Activated CD4-positive, alpha-beta T cell treated with anti-CD3 and anti-CD28 coated beads, Interleukin-2, amount 10 ng/mL, durations not matched to agents 7 days and 5 days (primary cell): ENCODE measurements at regions not wholly inside any gene's neighbourhood (a gene's known extent, or its start where the extent isn't known, plus 50 kb on each side); places are given as distances from the start of the nearest gene placed in this dataset.
"Not testable (repeated sequence)": the region's sequence is repeated elsewhere in the genome, so short reads cannot be mapped to it uniquely, and the experiment has no call there.

ENCODE experiments used
- CTCF ChIA-PET: fragments of 350-600 bp; sonication (Branson Sonifier 250); formaldehyde crosslinking; loops from one replicate; lab custom pipeline; 2021; ENCODE audit warnings: antibody characterized with exemption; lab: Charles Lee
- POLR2A ChIA-PET: fragments of 350-600 bp; sonication (Branson Sonifier 250); formaldehyde crosslinking; loops from one replicate; lab custom pipeline; 2021; ENCODE audit warnings: antibody characterized with exemption; lab: Charles Lee
- DNase-seq: peaks from one replicate; pipeline ENCODE4 v3.0.0-alpha.2; 2020
- H3K27ac Mint-ChIP-seq: one replicate; pipeline ENCODE4 v1.8.0; 2021; ENCODE audit warnings: mild to moderate bottlenecking, moderate library complexity, mixed read lengths
- H3K27me3 Mint-ChIP-seq: one replicate; pipeline ENCODE4 v1.8.0; 2021; ENCODE audit warnings: mixed read lengths
- H3K36me3 Mint-ChIP-seq: one replicate; pipeline ENCODE4 v1.8.0; 2021; ENCODE audit warnings: low read depth, mixed read lengths
- H3K4me1 Mint-ChIP-seq: one replicate; pipeline ENCODE4 v1.8.0; 2021; ENCODE audit warnings: mixed read lengths
- H3K4me3 Mint-ChIP-seq: one replicate; pipeline ENCODE4 v1.8.0; 2021; ENCODE audit warnings: mild to moderate bottlenecking, moderate library complexity, mixed read lengths
- H3K9me3 Mint-ChIP-seq: one replicate; pipeline ENCODE4 v1.8.0; 2021; ENCODE audit warnings: mixed read lengths

- POLR2A ChIA-PET: no interaction called here
- Mint-ChIP-seq H3K4me1 (peaks cover 30% of the 10 kb centered on the region), H3K9me3 (peaks cover 6% of the 10 kb centered on the region), H3K4me3 (no peak overlapping the region), H3K36me3 (peaks cover 5% of the 10 kb centered on the region), H3K27ac (no peak overlapping the region), H3K27me3 (no peaks in the 10 kb centered on the region)
- CTCF ChIA-PET: no interaction called here
- no peak for DNase-seq
Measured at GRCh38 chr13:33545492-33545891, 259.9 kb upstream of the STARD13 start.

GRCh38 chr13:33547035-33547434, 261.5 kb upstream of the STARD13 start:
- CTCF ChIA-PET: no interaction called here

GRCh38 chr13:33548069-33548468, 262.5 kb upstream of the STARD13 start:
- ChIA-PET POLR2A (no interaction called here), CTCF (no interaction called here)
- peaks cover 18% of the 10 kb centered on the region for H3K4me1 Mint-ChIP-seq
- H3K36me3 Mint-ChIP-seq: no peaks in the 10 kb centered on the region
- H3K27me3 Mint-ChIP-seq: no peaks in the 10 kb centered on the region
- no peak overlapping the region for H3K4me3 Mint-ChIP-seq
- H3K27ac Mint-ChIP-seq: no peak overlapping the region
- peaks cover 12% of the 10 kb centered on the region for H3K9me3 Mint-ChIP-seq
- no peak for DNase-seq

More at GRCh38 chr13:33547035-33547434, 261.5 kb upstream of the STARD13 start:
- DNase-seq: no peak
- Mint-ChIP-seq H3K9me3 (peaks cover 12% of the 10 kb centered on the region), H3K27me3 (no peaks in the 10 kb centered on the region), H3K4me3 (no peak overlapping the region), H3K4me1 (peaks cover 18% of the 10 kb centered on the region), H3K36me3 (no peaks in the 10 kb centered on the region), H3K27ac (no peak overlapping the region)
- POLR2A ChIA-PET: no interaction called here

- POLR2A ChIA-PET: no interaction called here
- Mint-ChIP-seq H3K36me3 (no peaks in the 10 kb centered on the region), H3K27me3 (no peaks in the 10 kb centered on the region), H3K4me3 (no peak overlapping the region), H3K4me1 (peaks cover 8% of the 10 kb centered on the region), H3K27ac (no peak overlapping the region), H3K9me3 (peaks cover 12% of the 10 kb centered on the region)
- no peak for DNase-seq
- CTCF ChIA-PET: no interaction called here
Measured at GRCh38 chr13:33550276-33550675, 264.7 kb upstream of the STARD13 start.

- H3K27me3 Mint-ChIP-seq: no peaks in the 10 kb centered on the region
- DNase-seq: no peak
- H3K4me1 Mint-ChIP-seq: peaks cover 4% of the 10 kb centered on the region
- H3K27ac Mint-ChIP-seq: no peak overlapping the region
- CTCF ChIA-PET: no interaction called here
- no peak overlapping the region for H3K4me3 Mint-ChIP-seq
- H3K9me3 Mint-ChIP-seq: peaks cover 9% of the 10 kb centered on the region
- POLR2A ChIA-PET: no interaction called here
- H3K36me3 Mint-ChIP-seq: no peaks in the 10 kb centered on the region
Measured at GRCh38 chr13:33550885-33551284, 265.3 kb upstream of the STARD13 start.

- no peak for DNase-seq
- H3K27me3 Mint-ChIP-seq: no peaks in the 10 kb centered on the region
- no peaks in the 10 kb centered on the region for H3K36me3 Mint-ChIP-seq
- H3K27ac Mint-ChIP-seq: no peak overlapping the region
- no peak overlapping the region for H3K4me3 Mint-ChIP-seq
- peaks cover 4% of the 10 kb centered on the region for H3K4me1 Mint-ChIP-seq
- CTCF ChIA-PET: interaction anchor here (0.7 kb wide), 1 partner anchor 373 kb away, joined by 3 read pairs; no protein-coding TSS in a partner anchor
- peaks cover 9% of the 10 kb centered on the region for H3K9me3 Mint-ChIP-seq
- POLR2A ChIA-PET: no interaction called here
Measured at GRCh38 chr13:33554919-33555791, 262.8 kb upstream of the RFC3 start.

- no peak for DNase-seq
- no peaks in the 10 kb centered on the region for H3K9me3 Mint-ChIP-seq
- no peak overlapping the region for H3K27ac Mint-ChIP-seq
- H3K4me1 Mint-ChIP-seq: peaks cover 4% of the 10 kb centered on the region
- H3K27me3 Mint-ChIP-seq: no peaks in the 10 kb centered on the region
- CTCF ChIA-PET: no interaction called here
- POLR2A ChIA-PET: no interaction called here
- no peaks in the 10 kb centered on the region for H3K36me3 Mint-ChIP-seq
- no peak overlapping the region for H3K4me3 Mint-ChIP-seq
Measured at GRCh38 chr13:33556828-33557227, 261.1 kb upstream of the RFC3 start.

GRCh38 chr13:33560726-33561125, 257.2 kb upstream of the RFC3 start:
- CTCF ChIA-PET: no interaction called here
- POLR2A ChIA-PET: no interaction called here

GRCh38 chr13:33561627-33562026, 256.3 kb upstream of the RFC3 start:
- POLR2A ChIA-PET: no interaction called here
- Mint-ChIP-seq H3K27ac (no peak overlapping the region), H3K9me3 (peaks cover 2% of the 10 kb centered on the region), H3K27me3 (no peaks in the 10 kb centered on the region), H3K4me3 (no peak overlapping the region), H3K4me1 (no peaks in the 10 kb centered on the region), H3K36me3 (no peaks in the 10 kb centered on the region)
- no peak for DNase-seq
- CTCF ChIA-PET: interaction anchor here (1.0 kb wide), 1 partner anchor 147 kb away, joined by 3 read pairs; no protein-coding TSS in a partner anchor

More at GRCh38 chr13:33560726-33561125, 257.2 kb upstream of the RFC3 start:
- no peaks in the 10 kb centered on the region for H3K27me3 Mint-ChIP-seq
- H3K4me1 Mint-ChIP-seq: no peaks in the 10 kb centered on the region
- no peak overlapping the region for H3K27ac Mint-ChIP-seq
- H3K4me3 Mint-ChIP-seq: no peak overlapping the region
- DNase-seq: no peak
- H3K9me3 Mint-ChIP-seq: peaks cover 2% of the 10 kb centered on the region
- H3K36me3 Mint-ChIP-seq: no peaks in the 10 kb centered on the region

- Mint-ChIP-seq H3K4me3 (no peak overlapping the region), H3K9me3 (no peaks in the 10 kb centered on the region), H3K27ac (no peak overlapping the region), H3K27me3 (no peaks in the 10 kb centered on the region), H3K4me1 (no peaks in the 10 kb centered on the region), H3K36me3 (no peaks in the 10 kb centered on the region)
- DNase-seq: no peak
- POLR2A ChIA-PET: no interaction called here
- CTCF ChIA-PET: no interaction called here
Measured at GRCh38 chr13:33571618-33572017, 246.3 kb upstream of the RFC3 start.

GRCh38 chr13:33572322-33572721, 245.6 kb upstream of the RFC3 start:
- H3K4me1 Mint-ChIP-seq, H3K27me3 Mint-ChIP-seq, DNase-seq, H3K9me3 Mint-ChIP-seq, H3K36me3 Mint-ChIP-seq, H3K27ac Mint-ChIP-seq, H3K4me3 Mint-ChIP-seq, CTCF ChIA-PET, POLR2A ChIA-PET: not testable (repeated sequence)

GRCh38 chr13:33575378-33575777, 242.6 kb upstream of the RFC3 start:
- POLR2A ChIA-PET: no interaction called here
- Mint-ChIP-seq H3K36me3 (no peaks in the 10 kb centered on the region), H3K4me3 (no peak overlapping the region), H3K4me1 (no peaks in the 10 kb centered on the region), H3K27ac (no peak overlapping the region), H3K9me3 (no peaks in the 10 kb centered on the region), H3K27me3 (peaks cover 3% of the 10 kb centered on the region)
- DNase-seq: no peak
- CTCF ChIA-PET: no interaction called here

GRCh38 chr13:33577007-33577406, 240.9 kb upstream of the RFC3 start:
- ChIA-PET CTCF (no interaction called here), POLR2A (no interaction called here)
- H3K27me3 Mint-ChIP-seq: peaks cover 3% of the 10 kb centered on the region
- no peaks in the 10 kb centered on the region for H3K9me3 Mint-ChIP-seq
- H3K27ac Mint-ChIP-seq: no peak overlapping the region
- no peaks in the 10 kb centered on the region for H3K36me3 Mint-ChIP-seq
- DNase-seq: no peak
- H3K4me1 Mint-ChIP-seq: no peaks in the 10 kb centered on the region
- H3K4me3 Mint-ChIP-seq: no peak overlapping the region

- Mint-ChIP-seq H3K27ac (no peak overlapping the region), H3K4me1 (no peaks in the 10 kb centered on the region), H3K4me3 (no peak overlapping the region), H3K9me3 (no peaks in the 10 kb centered on the region), H3K27me3 (peaks cover 3% of the 10 kb centered on the region), H3K36me3 (no peaks in the 10 kb centered on the region)
- no peak for DNase-seq
- ChIA-PET CTCF (no interaction called here), POLR2A (no interaction called here)
Measured at GRCh38 chr13:33578786-33579185, 239.2 kb upstream of the RFC3 start.
